ENCODE measurements at regions not wholly inside any gene's neighbourhood (a gene's known extent, or its start where the extent isn't known, plus 50 kb on each side); places are given as distances from the start of the nearest gene placed in this dataset.

GRCh38 chr15:47388299-47388698 lies 329.0 kb upstream of the SEMA6D start:
- H3K4me1 ChIP-seq (ENCODE audit: control insufficient read depth in 1 of 2, insufficient read depth in 2 of 2, low read length in 2 of 2): peaks cover 0 to 5% of the 10 kb centered on the region in 2 donors
- no peak for DNase-seq
- WGBS, 2 donors: 81 to 92% methylated on average over 5 of the region's 5 CpGs
- no peak overlapping the region for H3K27ac ChIP-seq (ENCODE audit: low read depth in 1 of 2, low read length in 2 of 2)
- H3K9me3 ChIP-seq (ENCODE audit: control insufficient read depth, low read length): no peaks in the 10 kb centered on the region
- no peak overlapping the region for H3K4me3 ChIP-seq (ENCODE audit: low read length in 2 of 2)
- H3K36me3 ChIP-seq (ENCODE audit: control insufficient read depth in 1 of 2, insufficient read depth in 2 of 2, low read length in 1 of 2): no peaks in the 10 kb centered on the region
- ATAC-seq (ENCODE audit: low FRiP score): no peak
- H3K27me3 ChIP-seq (ENCODE audit: control insufficient read depth in 1 of 2, insufficient read depth in 2 of 2, low read length in 1 of 2): no peaks in the 10 kb centered on the region
- intact Hi-C loops (cut with DNase I): no loop called here

- Histone ChIP-seq H3K27me3 (ENCODE audit: control insufficient read depth in 1 of 2, insufficient read depth in 2 of 2, low read length in 1 of 2) (no peaks in the 10 kb centered on the region), H3K9me3 (ENCODE audit: control insufficient read depth, low read length) (no peaks in the 10 kb centered on the region), H3K27ac (ENCODE audit: low read depth in 1 of 2, low read length in 2 of 2) (no peak overlapping the region), H3K4me3 (ENCODE audit: low read length in 2 of 2) (no peak overlapping the region), H3K4me1 (ENCODE audit: control insufficient read depth in 1 of 2, insufficient read depth in 2 of 2, low read length in 2 of 2) (no peaks in the 10 kb centered on the region), H3K36me3 (ENCODE audit: control insufficient read depth in 1 of 2, insufficient read depth in 2 of 2, low read length in 1 of 2) (no peaks in the 10 kb centered on the region)
- DNase-seq (no peak), ATAC-seq (ENCODE audit: low FRiP score) (no peak)
- 95 to 99% methylated on average over 2 of the region's 2 CpGs for WGBS, 2 donors
- intact Hi-C loops (cut with DNase I): no loop called here
Observed at GRCh38 chr15:47390208-47390765, 327.0 kb upstream of the SEMA6D start.

- no peaks in the 10 kb centered on the region for H3K36me3 ChIP-seq (ENCODE audit: control insufficient read depth in 1 of 2, insufficient read depth in 2 of 2, low read length in 1 of 2)
- 76 to 92% methylated on average over 6 of the region's 6 CpGs for WGBS, 2 donors
- H3K27ac ChIP-seq (ENCODE audit: low read depth in 1 of 2, low read length in 2 of 2): no peak overlapping the region
- peaks cover 0 to 3% of the 10 kb centered on the region in 2 donors for H3K4me1 ChIP-seq (ENCODE audit: control insufficient read depth in 1 of 2, insufficient read depth in 2 of 2, low read length in 2 of 2)
- H3K4me3 ChIP-seq (ENCODE audit: low read length in 2 of 2): no peak overlapping the region
- no peaks in the 10 kb centered on the region for H3K9me3 ChIP-seq (ENCODE audit: control insufficient read depth, low read length)
- ATAC-seq (ENCODE audit: low FRiP score) (no peak), DNase-seq (no peak)
- H3K27me3 ChIP-seq (ENCODE audit: control insufficient read depth in 1 of 2, insufficient read depth in 2 of 2, low read length in 1 of 2): no peaks in the 10 kb centered on the region
- intact Hi-C loops (cut with DNase I): no loop called here
Observed at GRCh38 chr15:47394286-47394809, 323.0 kb upstream of the SEMA6D start.

- Histone ChIP-seq H3K4me3 (ENCODE audit: low read length in 2 of 2) (no peak overlapping the region), H3K4me1 (ENCODE audit: control insufficient read depth in 1 of 2, insufficient read depth in 2 of 2, low read length in 2 of 2) (peaks cover 0 to 3% of the 10 kb centered on the region in 2 donors), H3K27ac (ENCODE audit: low read depth in 1 of 2, low read length in 2 of 2) (no peak overlapping the region), H3K9me3 (ENCODE audit: control insufficient read depth, low read length) (no peaks in the 10 kb centered on the region), H3K36me3 (ENCODE audit: control insufficient read depth in 1 of 2, insufficient read depth in 2 of 2, low read length in 1 of 2) (no peaks in the 10 kb centered on the region), H3K27me3 (ENCODE audit: control insufficient read depth in 1 of 2, insufficient read depth in 2 of 2, low read length in 1 of 2) (no peaks in the 10 kb centered on the region)
- intact Hi-C loops (cut with DNase I): no loop called here
- DNase-seq: no peak
- no peak for ATAC-seq (ENCODE audit: low FRiP score)
Observed at GRCh38 chr15:47395076-47395475, 322.2 kb upstream of the SEMA6D start.

- intact Hi-C loops (cut with DNase I): no loop called here
Observed at GRCh38 chr15:47397655-47398054, 319.6 kb upstream of the SEMA6D start.

GRCh38 chr15:47398132-47398531 lies 319.2 kb upstream of the SEMA6D start:
- peaks cover 0 to 3% of the 10 kb centered on the region in 2 donors for H3K4me1 ChIP-seq (ENCODE audit: control insufficient read depth in 1 of 2, insufficient read depth in 2 of 2, low read length in 2 of 2)

More at GRCh38 chr15:47397655-47398054, 319.6 kb upstream of the SEMA6D start:
- no peak for ATAC-seq (ENCODE audit: low FRiP score)
- no peaks in the 10 kb centered on the region for H3K27me3 ChIP-seq (ENCODE audit: control insufficient read depth in 1 of 2, insufficient read depth in 2 of 2, low read length in 1 of 2)
- H3K36me3 ChIP-seq (ENCODE audit: control insufficient read depth in 1 of 2, insufficient read depth in 2 of 2, low read length in 1 of 2): no peaks in the 10 kb centered on the region
- peaks cover 0 to 3% of the 10 kb centered on the region in 2 donors for H3K4me1 ChIP-seq (ENCODE audit: control insufficient read depth in 1 of 2, insufficient read depth in 2 of 2, low read length in 2 of 2)
- no peak overlapping the region for H3K4me3 ChIP-seq (ENCODE audit: low read length in 2 of 2)
- no peak overlapping the region for H3K27ac ChIP-seq (ENCODE audit: low read depth in 1 of 2, low read length in 2 of 2)
- no peaks in the 10 kb centered on the region for H3K9me3 ChIP-seq (ENCODE audit: control insufficient read depth, low read length)
- no peak for DNase-seq
- 88 to 91% methylated on average over 2 of the region's 2 CpGs for WGBS, 2 donors

GRCh38 chr15:47398594-47398993 lies 318.7 kb upstream of the SEMA6D start:
- H3K27ac ChIP-seq (ENCODE audit: low read depth in 1 of 2, low read length in 2 of 2): no peak overlapping the region
- no peaks in the 10 kb centered on the region for H3K9me3 ChIP-seq (ENCODE audit: control insufficient read depth, low read length)
- peaks cover 0 to 3% of the 10 kb centered on the region in 2 donors for H3K4me1 ChIP-seq (ENCODE audit: control insufficient read depth in 1 of 2, insufficient read depth in 2 of 2, low read length in 2 of 2)
- ATAC-seq (ENCODE audit: low FRiP score): no peak
- no peaks in the 10 kb centered on the region for H3K27me3 ChIP-seq (ENCODE audit: control insufficient read depth in 1 of 2, insufficient read depth in 2 of 2, low read length in 1 of 2)
- no peaks in the 10 kb centered on the region for H3K36me3 ChIP-seq (ENCODE audit: control insufficient read depth in 1 of 2, insufficient read depth in 2 of 2, low read length in 1 of 2)
- DNase-seq: no peak
- H3K4me3 ChIP-seq (ENCODE audit: low read length in 2 of 2): no peak overlapping the region
- WGBS, 2 donors: 94% methylated on average over 5 of the region's 5 CpGs
- intact Hi-C loops (cut with DNase I): no loop called here

More at GRCh38 chr15:47398132-47398531, 319.2 kb upstream of the SEMA6D start:
- ATAC-seq (ENCODE audit: low FRiP score) (no peak), DNase-seq (no peak)
- intact Hi-C loops (cut with DNase I): no loop called here
- no peak overlapping the region for H3K4me3 ChIP-seq (ENCODE audit: low read length in 2 of 2)
- H3K27ac ChIP-seq (ENCODE audit: low read depth in 1 of 2, low read length in 2 of 2): no peak overlapping the region
- H3K9me3 ChIP-seq (ENCODE audit: control insufficient read depth, low read length): no peaks in the 10 kb centered on the region
- WGBS, 2 donors: 63% methylated on average over 3 of the region's 3 CpGs
- H3K27me3 ChIP-seq (ENCODE audit: control insufficient read depth in 1 of 2, insufficient read depth in 2 of 2, low read length in 1 of 2): no peaks in the 10 kb centered on the region
- no peaks in the 10 kb centered on the region for H3K36me3 ChIP-seq (ENCODE audit: control insufficient read depth in 1 of 2, insufficient read depth in 2 of 2, low read length in 1 of 2)

GRCh38 chr15:47399100-47399499 lies 318.2 kb upstream of the SEMA6D start:
- H3K27ac ChIP-seq (ENCODE audit: low read depth in 1 of 2, low read length in 2 of 2): no peak overlapping the region
- H3K36me3 ChIP-seq (ENCODE audit: control insufficient read depth in 1 of 2, insufficient read depth in 2 of 2, low read length in 1 of 2): no peaks in the 10 kb centered on the region
- no peak for DNase-seq
- intact Hi-C loops (cut with DNase I): no loop called here
- H3K4me3 ChIP-seq (ENCODE audit: low read length in 2 of 2): no peak overlapping the region
- H3K9me3 ChIP-seq (ENCODE audit: control insufficient read depth, low read length): no peaks in the 10 kb centered on the region
- H3K4me1 ChIP-seq (ENCODE audit: control insufficient read depth in 1 of 2, insufficient read depth in 2 of 2, low read length in 2 of 2): peaks cover 0 to 3% of the 10 kb centered on the region in 2 donors
- no peaks in the 10 kb centered on the region for H3K27me3 ChIP-seq (ENCODE audit: control insufficient read depth in 1 of 2, insufficient read depth in 2 of 2, low read length in 1 of 2)
- ATAC-seq (ENCODE audit: low FRiP score): no peak
- WGBS, 2 donors: 52 to 73% methylated on average over 1 of the region's 1 CpG

- no peak overlapping the region for H3K4me3 ChIP-seq (ENCODE audit: low read length in 2 of 2)
- no peaks in the 10 kb centered on the region for H3K27me3 ChIP-seq (ENCODE audit: control insufficient read depth in 1 of 2, insufficient read depth in 2 of 2, low read length in 1 of 2)
- 79 to 82% methylated on average over 2 of the region's 2 CpGs for WGBS, 2 donors
- no peak for DNase-seq
- intact Hi-C loops (cut with DNase I): no loop called here
- H3K27ac ChIP-seq (ENCODE audit: low read depth in 1 of 2, low read length in 2 of 2): no peak overlapping the region
- no peak for ATAC-seq (ENCODE audit: low FRiP score)
- H3K4me1 ChIP-seq (ENCODE audit: control insufficient read depth in 1 of 2, insufficient read depth in 2 of 2, low read length in 2 of 2): peaks cover 1 to 3% of the 10 kb centered on the region in 2 donors
- H3K36me3 ChIP-seq (ENCODE audit: control insufficient read depth in 1 of 2, insufficient read depth in 2 of 2, low read length in 1 of 2): no peaks in the 10 kb centered on the region
- no peaks in the 10 kb centered on the region for H3K9me3 ChIP-seq (ENCODE audit: control insufficient read depth, low read length)
Observed at GRCh38 chr15:47400603-47401002, 316.7 kb upstream of the SEMA6D start.

Measured in aorta (tissue), 5 donors.